OCI-LY7 (cell line): ENCODE measurements at regions not wholly inside any gene's neighbourhood (a gene's known extent, or its start where the extent isn't known, plus 50 kb on each side); places are given as distances from the start of the nearest gene placed in this dataset.

Experiments used
- EZH2phosphoT487 ChIP-seq: fragments of 200-600 bp; sonication (generic); IDR thresholded peaks from 2 replicates; pipeline ENCODE4 v1.6.1; 2018; ENCODE audit warnings: low read depth, borderline replicate concordance, mild to moderate bottlenecking, mixed run types, antibody characterized with exemption, low read length, moderate library complexity, mixed read lengths
- TF ChIP-seq, protein P1 (sequence below): fragments of 200-600 bp; sonication (generic); conservative IDR thresholded peaks from 2 replicates; pipeline ENCODE4 v1.5.1; 2014; ENCODE audit warnings: mild to moderate bottlenecking, antibody characterized with exemption, low read length, moderate library complexity, mixed read lengths

- TF ChIP-seq, protein P1, sequence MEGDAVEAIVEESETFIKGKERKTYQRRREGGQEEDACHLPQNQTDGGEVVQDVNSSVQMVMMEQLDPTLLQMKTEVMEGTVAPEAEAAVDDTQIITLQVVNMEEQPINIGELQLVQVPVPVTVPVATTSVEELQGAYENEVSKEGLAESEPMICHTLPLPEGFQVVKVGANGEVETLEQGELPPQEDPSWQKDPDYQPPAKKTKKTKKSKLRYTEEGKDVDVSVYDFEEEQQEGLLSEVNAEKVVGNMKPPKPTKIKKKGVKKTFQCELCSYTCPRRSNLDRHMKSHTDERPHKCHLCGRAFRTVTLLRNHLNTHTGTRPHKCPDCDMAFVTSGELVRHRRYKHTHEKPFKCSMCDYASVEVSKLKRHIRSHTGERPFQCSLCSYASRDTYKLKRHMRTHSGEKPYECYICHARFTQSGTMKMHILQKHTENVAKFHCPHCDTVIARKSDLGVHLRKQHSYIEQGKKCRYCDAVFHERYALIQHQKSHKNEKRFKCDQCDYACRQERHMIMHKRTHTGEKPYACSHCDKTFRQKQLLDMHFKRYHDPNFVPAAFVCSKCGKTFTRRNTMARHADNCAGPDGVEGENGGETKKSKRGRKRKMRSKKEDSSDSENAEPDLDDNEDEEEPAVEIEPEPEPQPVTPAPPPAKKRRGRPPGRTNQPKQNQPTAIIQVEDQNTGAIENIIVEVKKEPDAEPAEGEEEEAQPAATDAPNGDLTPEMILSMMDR, result no peak
- no peak for TF ChIP-seq EZH2phosphoT487
Observed at GRCh38 chr13:78032132-78032531, 113.5 kb upstream of the EDNRB start.
